GM21360 (cell line): ENCODE measurements at regions not wholly inside any gene's neighbourhood (a gene's known extent, or its start where the extent isn't known, plus 50 kb on each side); places are given as distances from the start of the nearest gene placed in this dataset.

ENCODE experiments used
- ATAC-seq: cut with Tn5 transposase; IDR thresholded peaks from one replicate; pipeline ENCODE4 v1.9.1; 2021; ENCODE audit warnings: mild to moderate bottlenecking, moderate library complexity; ENCODE audit not compliant: unreplicated experiment

- no peak for ATAC-seq
Measured at GRCh38 chr1:106968644-106969043, 87.8 kb upstream of the PRMT6 start.

- ATAC-seq, result no peak
Measured at GRCh38 chr1:106969731-106970130, 86.7 kb upstream of the PRMT6 start.

GRCh38 chr1:106972074-106972473 is 84.4 kb upstream of the PRMT6 start:
- no peak for ATAC-seq

GRCh38 chr1:106975944-106976343 is 80.5 kb upstream of the PRMT6 start:
- ATAC-seq, result no peak

GRCh38 chr1:106978477-106979322 is 77.8 kb upstream of the PRMT6 start:
- ATAC-seq, result no peak

- no peak for ATAC-seq
Measured at GRCh38 chr1:106979371-106979770, 77.1 kb upstream of the PRMT6 start.

GRCh38 chr1:106980121-106980520 is 76.4 kb upstream of the PRMT6 start:
- ATAC-seq, result no peak

GRCh38 chr1:106984801-106985200 is 71.7 kb upstream of the PRMT6 start:
- no peak for ATAC-seq

- no peak for ATAC-seq
Measured at GRCh38 chr1:106986603-106987002, 69.9 kb upstream of the PRMT6 start.

- peak; percentile 96 for ATAC-seq
Measured at GRCh38 chr1:106995970-106996369, 60.5 kb upstream of the PRMT6 start.

- no peak for ATAC-seq
Measured at GRCh38 chr1:106998431-106999002, 58.0 kb upstream of the PRMT6 start.

GRCh38 chr1:107000902-107001301 is 55.6 kb upstream of the PRMT6 start:
- no peak for ATAC-seq

- no peak for ATAC-seq
Measured at GRCh38 chr1:107003972-107004371, 52.5 kb upstream of the PRMT6 start.

GRCh38 chr1:107004421-107004820 is 52.1 kb upstream of the PRMT6 start:
- no peak for ATAC-seq
